MM.1S (cell line): ENCODE measurements at regions not wholly inside any gene's neighbourhood (a gene's known extent, or its start where the extent isn't known, plus 50 kb on each side); places are given as distances from the start of the nearest gene placed in this dataset.

Experiments
- EZH2 ChIP-seq: fragments of 300-600 bp; sonication (generic); optimal IDR thresholded peaks from 2 replicates; pipeline ENCODE3; 2017; ENCODE audit warnings: low read depth, mild to moderate bottlenecking, antibody characterized with exemption, low read length, mixed read lengths
- EZH2phosphoT487 ChIP-seq: fragments of 300-600 bp; sonication (generic); IDR thresholded peaks from 2 replicates; pipeline ENCODE4 v1.6.1; 2018; ENCODE audit warnings: antibody characterized with exemption, low read length
- TF ChIP-seq, protein P1 (sequence below): fragments of 300-600 bp; sonication (generic); IDR thresholded peaks from 2 replicates; pipeline ENCODE4 v1.5.1; 2016; ENCODE audit warnings: antibody characterized with exemption, low read length, mixed read lengths

DNA sequence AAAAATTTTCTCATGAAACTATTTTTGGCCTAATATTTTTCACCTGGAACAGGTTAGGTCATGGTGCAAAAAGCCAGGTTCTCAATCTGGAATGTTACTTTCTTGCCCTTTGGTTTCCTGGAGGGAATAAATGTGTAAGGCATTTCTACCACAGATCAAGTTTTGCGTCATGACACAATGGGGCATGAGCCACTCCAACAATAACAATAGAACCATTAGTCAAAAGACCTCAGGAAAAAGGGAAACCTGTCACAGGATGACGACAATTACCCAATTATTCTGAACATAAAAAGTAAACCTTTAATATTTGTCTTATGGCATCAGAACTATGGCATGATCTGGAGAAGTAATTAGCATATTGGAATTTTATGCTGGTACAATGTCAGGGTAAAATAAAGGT is 88.2 kb upstream of the HNRNPA3 start:
- TF ChIP-seq, protein P1, sequence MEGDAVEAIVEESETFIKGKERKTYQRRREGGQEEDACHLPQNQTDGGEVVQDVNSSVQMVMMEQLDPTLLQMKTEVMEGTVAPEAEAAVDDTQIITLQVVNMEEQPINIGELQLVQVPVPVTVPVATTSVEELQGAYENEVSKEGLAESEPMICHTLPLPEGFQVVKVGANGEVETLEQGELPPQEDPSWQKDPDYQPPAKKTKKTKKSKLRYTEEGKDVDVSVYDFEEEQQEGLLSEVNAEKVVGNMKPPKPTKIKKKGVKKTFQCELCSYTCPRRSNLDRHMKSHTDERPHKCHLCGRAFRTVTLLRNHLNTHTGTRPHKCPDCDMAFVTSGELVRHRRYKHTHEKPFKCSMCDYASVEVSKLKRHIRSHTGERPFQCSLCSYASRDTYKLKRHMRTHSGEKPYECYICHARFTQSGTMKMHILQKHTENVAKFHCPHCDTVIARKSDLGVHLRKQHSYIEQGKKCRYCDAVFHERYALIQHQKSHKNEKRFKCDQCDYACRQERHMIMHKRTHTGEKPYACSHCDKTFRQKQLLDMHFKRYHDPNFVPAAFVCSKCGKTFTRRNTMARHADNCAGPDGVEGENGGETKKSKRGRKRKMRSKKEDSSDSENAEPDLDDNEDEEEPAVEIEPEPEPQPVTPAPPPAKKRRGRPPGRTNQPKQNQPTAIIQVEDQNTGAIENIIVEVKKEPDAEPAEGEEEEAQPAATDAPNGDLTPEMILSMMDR = no peak
- TF ChIP-seq EZH2phosphoT487 (no peak), EZH2 (no peak)
